Hematopoietic multipotent progenitor cell treated with erythropoietin and hydrocortisone succinate and interleukin-3 and kit ligand, for 4 days (in vitro differentiated cells): ENCODE measurements at regions not wholly inside any gene's neighbourhood (a gene's known extent, or its start where the extent isn't known, plus 50 kb on each side); places are given as distances from the start of the nearest gene placed in this dataset.

Experiments used
- DNase-seq: peaks from one replicate; pipeline ENCODE4 v3.0.0-alpha.2; 2015

- DNase-seq = no peak
Observed at GRCh38 chr1:39141925-39142324, 62.6 kb upstream of the MACF1 start.

- DNase-seq = no peak
Observed at GRCh38 chr1:39142401-39143060, 62.0 kb upstream of the MACF1 start.

GRCh38 chr1:39144924-39145323 lies 59.6 kb upstream of the MACF1 start:
- no peak for DNase-seq

GRCh38 chr1:39145331-39145965 lies 59.0 kb upstream of the MACF1 start:
- no peak for DNase-seq

GRCh38 chr1:39146681-39147080 lies 57.8 kb upstream of the MACF1 start:
- DNase-seq = no peak

GRCh38 chr1:39147099-39148025 lies 57.1 kb upstream of the MACF1 start:
- no peak for DNase-seq

- no peak for DNase-seq
Observed at GRCh38 chr1:39148942-39149341, 55.6 kb upstream of the MACF1 start.

- no peak for DNase-seq
Observed at GRCh38 chr1:39149509-39149908, 55.0 kb upstream of the MACF1 start.

- no peak for DNase-seq
Observed at GRCh38 chr1:39150779-39151178, 53.7 kb upstream of the MACF1 start.

- no peak for DNase-seq
Observed at GRCh38 chr1:39151267-39151666, 53.2 kb upstream of the MACF1 start.

GRCh38 chr1:39152923-39153322 lies 51.6 kb upstream of the MACF1 start:
- DNase-seq = no peak

GRCh38 chr1:39153684-39154083 lies 50.8 kb upstream of the MACF1 start:
- no peak for DNase-seq

- peak; percentile 33 for DNase-seq
Observed at GRCh38 chr1:39154553-39155421, 49.7 kb upstream of the MACF1 start.
